ENCODE measurements at regions not wholly inside any gene's neighbourhood (a gene's known extent, or its start where the extent isn't known, plus 50 kb on each side); places are given as distances from the start of the nearest gene placed in this dataset.

DNA sequence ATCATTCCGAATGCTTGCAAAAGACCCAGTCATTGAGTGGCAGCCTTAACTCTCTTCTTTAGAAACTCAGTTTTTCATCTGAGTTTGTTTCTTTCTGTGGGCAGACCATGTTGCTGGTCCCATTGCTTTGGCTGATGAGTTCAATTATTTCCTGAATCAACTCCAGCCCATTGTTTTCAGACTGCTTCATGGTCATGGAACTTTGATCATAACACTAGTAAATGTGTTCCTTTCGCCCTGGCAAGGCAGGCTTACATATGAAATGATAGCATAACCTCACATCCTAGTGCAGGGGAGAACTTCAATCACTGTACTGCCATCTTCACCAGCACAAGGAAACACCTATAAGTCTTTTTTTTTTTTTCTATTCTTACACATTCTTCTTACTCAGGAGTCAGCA is 50.0 kb upstream of the DUSP10 start:
- peaks cover 2% of the 10 kb centered on the region for H3K27me3 Mint-ChIP-seq
- peaks cover 13% of the 10 kb centered on the region for H3K4me1 Mint-ChIP-seq (ENCODE audit: low read depth)
- no peak overlapping the region for H3K4me3 Mint-ChIP-seq
- no peaks in the 10 kb centered on the region for H3K36me3 Mint-ChIP-seq (ENCODE audit: low read depth)
- intact Hi-C loops (cut with micrococcal nuclease) = no loop called here
- no peaks in the 10 kb centered on the region for H3K9me3 Mint-ChIP-seq
- no peak overlapping the region for H3K27ac Mint-ChIP-seq

Data from dendritic cell treated with granulocyte-macrophage colony-stimulating factor and Interleukin-4, amounts not matched to agents 40 ng/mL and 50 ng/mL, for 4 days (primary cell).